Mucosa of stomach (tissue), 1 donor: ENCODE measurements at regions not wholly inside any gene's neighbourhood (a gene's known extent, or its start where the extent isn't known, plus 50 kb on each side); places are given as distances from the start of the nearest gene placed in this dataset.
"Not testable (repeated sequence)": the region's sequence is repeated elsewhere in the genome, so short reads cannot be mapped to it uniquely, and the experiment has no call there.

Experiments used
- H3K27me3 ChIP-seq: one replicate; pipeline ENCODE4 v1.7.0; 2013; ENCODE audit warnings: mild to moderate bottlenecking, low read length; ENCODE audit not compliant: control insufficient read depth, insufficient read depth
- H3K36me3 ChIP-seq: one replicate; pipeline ENCODE4 v1.7.0; 2013; ENCODE audit warnings: low read length; ENCODE audit not compliant: control insufficient read depth, insufficient read depth
- H3K4me1 ChIP-seq: one replicate; pipeline ENCODE4 v1.7.0; 2013; ENCODE audit warnings: mild to moderate bottlenecking, low read length; ENCODE audit not compliant: control insufficient read depth, insufficient read depth
- H3K4me3 ChIP-seq: one replicate; pipeline ENCODE4 v1.7.0; 2013; ENCODE audit warnings: low read length
- H3K9ac ChIP-seq: one replicate; pipeline ENCODE4 v1.7.0; 2013; ENCODE audit warnings: mild to moderate bottlenecking, low read length, moderate library complexity
- H3K9me3 ChIP-seq: one replicate; pipeline ENCODE4 v1.7.0; 2013; ENCODE audit warnings: mild to moderate bottlenecking, low read length, moderate library complexity; ENCODE audit not compliant: control insufficient read depth
- donor health status: Pancreatic carcinoma.

GRCh38 chr14:37650356-37651037 lies 55.1 kb downstream of the TTC6 start:
- no peaks in the 10 kb centered on the region for H3K4me1 ChIP-seq
- H3K36me3 ChIP-seq: no peaks in the 10 kb centered on the region
- no peaks in the 10 kb centered on the region for H3K27me3 ChIP-seq
- no peak overlapping the region for H3K9ac ChIP-seq
- H3K4me3 ChIP-seq: no peak overlapping the region
- H3K9me3 ChIP-seq: no peaks in the 10 kb centered on the region

GRCh38 chr14:37652042-37652441 lies 56.6 kb downstream of the TTC6 start:
- Histone ChIP-seq H3K9ac (no peak overlapping the region), H3K4me3 (no peak overlapping the region)

GRCh38 chr14:37655418-37655817 lies 60.0 kb downstream of the TTC6 start:
- no peaks in the 10 kb centered on the region for H3K9me3 ChIP-seq
- H3K4me1 ChIP-seq: no peaks in the 10 kb centered on the region
- H3K27me3 ChIP-seq: no peaks in the 10 kb centered on the region
- no peak overlapping the region for H3K9ac ChIP-seq
- no peaks in the 10 kb centered on the region for H3K36me3 ChIP-seq
- H3K4me3 ChIP-seq: no peak overlapping the region

More at GRCh38 chr14:37652042-37652441, 56.6 kb downstream of the TTC6 start:
- Histone ChIP-seq H3K4me1 (no peaks in the 10 kb centered on the region), H3K9me3 (no peaks in the 10 kb centered on the region), H3K36me3 (no peaks in the 10 kb centered on the region), H3K27me3 (no peaks in the 10 kb centered on the region)

- Histone ChIP-seq H3K9me3 (no peaks in the 10 kb centered on the region), H3K27me3 (no peaks in the 10 kb centered on the region), H3K4me3 (no peak overlapping the region), H3K4me1 (no peaks in the 10 kb centered on the region), H3K9ac (no peak overlapping the region), H3K36me3 (no peaks in the 10 kb centered on the region)
Observed at GRCh38 chr14:37658156-37658555, 62.7 kb downstream of the TTC6 start.

GRCh38 chr14:37663498-37663897 lies 68.1 kb downstream of the TTC6 start:
- Histone ChIP-seq H3K9ac (no peak overlapping the region), H3K27me3 (no peaks in the 10 kb centered on the region), H3K36me3 (no peaks in the 10 kb centered on the region), H3K4me1 (no peaks in the 10 kb centered on the region), H3K9me3 (no peaks in the 10 kb centered on the region), H3K4me3 (no peak overlapping the region)

GRCh38 chr14:37665479-37665878 lies 70.0 kb downstream of the TTC6 start:
- Histone ChIP-seq H3K4me3 (no peak overlapping the region), H3K27me3 (no peaks in the 10 kb centered on the region), H3K9ac (no peak overlapping the region), H3K9me3 (no peaks in the 10 kb centered on the region), H3K4me1 (no peaks in the 10 kb centered on the region), H3K36me3 (no peaks in the 10 kb centered on the region)

GRCh38 chr14:37665951-37666350 lies 70.5 kb downstream of the TTC6 start:
- Histone ChIP-seq H3K4me3 (no peak overlapping the region), H3K36me3 (no peaks in the 10 kb centered on the region), H3K27me3 (no peaks in the 10 kb centered on the region), H3K9me3 (no peaks in the 10 kb centered on the region), H3K9ac (no peak overlapping the region), H3K4me1 (no peaks in the 10 kb centered on the region)

- no peak overlapping the region for H3K9ac ChIP-seq
Observed at GRCh38 chr14:37668646-37669045, 73.2 kb downstream of the TTC6 start.

GRCh38 chr14:37669242-37669641 lies 73.8 kb downstream of the TTC6 start:
- Histone ChIP-seq H3K36me3 (no peaks in the 10 kb centered on the region), H3K9ac (no peak overlapping the region), H3K9me3 (no peaks in the 10 kb centered on the region), H3K4me1 (no peaks in the 10 kb centered on the region), H3K27me3 (no peaks in the 10 kb centered on the region), H3K4me3 (no peak overlapping the region)

More at GRCh38 chr14:37668646-37669045, 73.2 kb downstream of the TTC6 start:
- no peak overlapping the region for H3K4me3 ChIP-seq
- no peaks in the 10 kb centered on the region for H3K4me1 ChIP-seq
- H3K36me3 ChIP-seq: no peaks in the 10 kb centered on the region
- H3K9me3 ChIP-seq: no peaks in the 10 kb centered on the region
- H3K27me3 ChIP-seq: no peaks in the 10 kb centered on the region

GRCh38 chr14:37673439-37673838 lies 78.0 kb downstream of the TTC6 start:
- Histone ChIP-seq H3K4me3 (no peak overlapping the region), H3K9ac (no peak overlapping the region), H3K36me3 (no peaks in the 10 kb centered on the region), H3K4me1 (no peaks in the 10 kb centered on the region), H3K27me3 (no peaks in the 10 kb centered on the region), H3K9me3 (no peaks in the 10 kb centered on the region)

GRCh38 chr14:37678916-37679315 lies 83.5 kb downstream of the TTC6 start:
- no peaks in the 10 kb centered on the region for H3K9me3 ChIP-seq
- H3K27me3 ChIP-seq: no peaks in the 10 kb centered on the region
- no peaks in the 10 kb centered on the region for H3K36me3 ChIP-seq
- no peak overlapping the region for H3K4me3 ChIP-seq
- no peaks in the 10 kb centered on the region for H3K4me1 ChIP-seq
- H3K9ac ChIP-seq: no peak overlapping the region

GRCh38 chr14:37681486-37681885 lies 86.1 kb downstream of the TTC6 start:
- no peak overlapping the region for H3K9ac ChIP-seq
- no peaks in the 10 kb centered on the region for H3K36me3 ChIP-seq
- H3K27me3 ChIP-seq: no peaks in the 10 kb centered on the region
- H3K9me3 ChIP-seq: no peaks in the 10 kb centered on the region
- H3K4me1 ChIP-seq: no peaks in the 10 kb centered on the region
- H3K4me3 ChIP-seq: no peak overlapping the region

GRCh38 chr14:37692680-37693079 lies 97.3 kb downstream of the TTC6 start:
- not testable (repeated sequence) for H3K4me1 ChIP-seq, H3K4me3 ChIP-seq, H3K27me3 ChIP-seq, H3K9me3 ChIP-seq, H3K9ac ChIP-seq, H3K36me3 ChIP-seq
